Left lung (tissue), 4 donors: ENCODE measurements at regions not wholly inside any gene's neighbourhood (a gene's known extent, or its start where the extent isn't known, plus 50 kb on each side); places are given as distances from the start of the nearest gene placed in this dataset.

Source experiments
- ATAC-seq: fragments of 200-7000 bp; cut with Tn5 transposase; one replicate; pipeline ENCODE4 v1.9.1; 2020; ENCODE audit warnings: moderate library complexity
- DNase-seq, 4 donors: peaks; one replicate each; pipeline ENCODE4 v3.0.0-alpha.2; 2013 to 2020
- H3K27ac ChIP-seq, 2 donors: fragments of 200-600 bp; sonication (generic) in 1 of 2; one replicate each; pipeline versions ENCODE4 v1.5.0 to v1.8.0; 2020 to 2021
- H3K27me3 ChIP-seq, 2 donors: fragments of 200-600 bp; sonication (generic) in 1 of 2; one replicate each; pipeline versions ENCODE4 v1.5.0 to v1.8.0; 2020 to 2021
- H3K36me3 ChIP-seq, 2 donors: fragments of 200-600 bp; sonication (generic) in 1 of 2; one replicate each; pipeline versions ENCODE4 v1.5.0 to v1.8.0; 2020 to 2021
- H3K4me1 ChIP-seq, 2 donors: fragments of 200-600 bp; one replicate each; pipeline ENCODE4 v1.8.0; 2021
- H3K4me3 ChIP-seq, 2 donors: fragments of 200-600 bp; sonication (generic) in 1 of 2; one replicate each; pipeline versions ENCODE4 v1.5.0 to v1.8.0; 2020 to 2021; ENCODE audit warnings: mild to moderate bottlenecking in 1 of 2
- H3K9me3 ChIP-seq, 2 donors: fragments of 200-600 bp; sonication (generic) in 1 of 2; one replicate each; pipeline versions ENCODE4 v1.5.0 to v1.8.0; 2020 to 2021
- CTCF ChIP-seq, 2 donors: fragments of 200-600 bp; sonication (generic) in 1 of 2; IDR thresholded peaks; one replicate each; pipeline versions ENCODE4 v1.5.0 to v1.8.0; 2021; ENCODE audit warnings: antibody characterized with exemption in 2 of 2
- intact Hi-C, 2 donors: fragments of 100-400 bp; cut with DNase I; formaldehyde crosslinking; loops; one replicate each; pipeline versions ENCODE4 v1.11.2 to v1.14.2; 2022
- donor health status: DM: no; HTN: yes; CAD: no.
- donor health status: DM: no; HTN: no; CAD: no.

GRCh38 chr7:28314841-28315240 lies 97.5 kb upstream of the CREB5 start:
- no peak for TF ChIP-seq CTCF (IDR thresholded peaks at IDR 0.05)
- Histone ChIP-seq H3K27me3 (peaks cover 9 to 76% of the 10 kb centered on the region in 2 donors), H3K27ac (no peak overlapping the region), H3K4me1 (no peaks in the 10 kb centered on the region), H3K36me3 (no peaks in the 10 kb centered on the region), H3K9me3 (no peaks in the 10 kb centered on the region), H3K4me3 (no peak overlapping the region)
- no peak for ATAC-seq
- DNase-seq = no peak
- intact Hi-C loops = no loop called here

- intact Hi-C loops = no loop called here
- no peak for TF ChIP-seq CTCF (IDR thresholded peaks at IDR 0.05)
- no peaks in the 10 kb centered on the region for H3K36me3 ChIP-seq
- no peaks in the 10 kb centered on the region for H3K9me3 ChIP-seq
- H3K4me1 ChIP-seq = no peaks in the 10 kb centered on the region
- no peak for ATAC-seq
- H3K27ac ChIP-seq = no peak overlapping the region
- H3K27me3 ChIP-seq = peaks cover 9 to 66% of the 10 kb centered on the region in 2 donors
- no peak overlapping the region for H3K4me3 ChIP-seq
- DNase-seq = no peak
Observed at GRCh38 chr7:28315565-28316410, 96.5 kb upstream of the CREB5 start.

GRCh38 chr7:28316489-28316888 lies 95.8 kb upstream of the CREB5 start:
- ATAC-seq = no peak
- intact Hi-C loops = no loop called here
- DNase-seq = no peak
- peaks cover 9 to 59% of the 10 kb centered on the region in 2 donors for H3K27me3 ChIP-seq
- no peak for TF ChIP-seq CTCF (IDR thresholded peaks at IDR 0.05)
- no peak overlapping the region for H3K27ac ChIP-seq
- no peaks in the 10 kb centered on the region for H3K4me1 ChIP-seq
- no peaks in the 10 kb centered on the region for H3K36me3 ChIP-seq
- no peaks in the 10 kb centered on the region for H3K9me3 ChIP-seq
- H3K4me3 ChIP-seq = no peak overlapping the region

- no peak for ATAC-seq
- Histone ChIP-seq H3K4me1 (no peaks in the 10 kb centered on the region), H3K27me3 (peaks cover 9 to 44% of the 10 kb centered on the region in 2 donors), H3K36me3 (no peaks in the 10 kb centered on the region), H3K4me3 (no peak overlapping the region), H3K9me3 (no peaks in the 10 kb centered on the region), H3K27ac (no peak overlapping the region)
- intact Hi-C loops = no loop called here
- no peak for DNase-seq
- no peak for TF ChIP-seq CTCF (IDR thresholded peaks at IDR 0.05)
Observed at GRCh38 chr7:28318101-28318762, 94.1 kb upstream of the CREB5 start.

- ATAC-seq (no peak), DNase-seq (no peak)
- H3K4me3 ChIP-seq = no peak overlapping the region
- no peaks in the 10 kb centered on the region for H3K4me1 ChIP-seq
- no peaks in the 10 kb centered on the region for H3K9me3 ChIP-seq
- H3K27ac ChIP-seq = no peak overlapping the region
- no peak for TF ChIP-seq CTCF (IDR thresholded peaks at IDR 0.05)
- intact Hi-C loops = no loop called here
- no peaks in the 10 kb centered on the region for H3K36me3 ChIP-seq
- H3K27me3 ChIP-seq = no peaks in the 10 kb centered on the region
Observed at GRCh38 chr7:28323833-28324232, 88.5 kb upstream of the CREB5 start.
